ENCODE measurements at regions not wholly inside any gene's neighbourhood (a gene's known extent, or its start where the extent isn't known, plus 50 kb on each side); places are given as distances from the start of the nearest gene placed in this dataset.

- Histone ChIP-seq H4K20me1 (replicated peaks; ENCODE audit: control insufficient read depth, extremely low read depth, insufficient read depth, low read length) (no peaks in the 10 kb centered on the region), H3K4me3 (replicated peaks in 1 of 3; ENCODE audit: insufficient read depth in 1 of 3, low read depth in 1 of 3, low read length in 3 of 3) (no peak overlapping the region), H3K36me3 (ENCODE audit: control insufficient read depth in 2 of 2, extremely low read depth in 1 of 2, insufficient read depth in 2 of 2, low read length in 2 of 2) (no peaks in the 10 kb centered on the region), H3K9ac (replicated peaks; ENCODE audit: extremely low read depth, insufficient read depth, low read length) (no peak overlapping the region), H3K27me3 (ENCODE audit: control insufficient read depth in 2 of 2, insufficient read depth in 2 of 2, low read length in 2 of 2) (no peaks in the 10 kb centered on the region), H3K9me3 (replicated peaks; ENCODE audit: control insufficient read depth, insufficient read depth, low read length) (no peaks in the 10 kb centered on the region), H2AFZ (ENCODE audit: low read depth, low read length) (no peak overlapping the region), H3K4me2 (ENCODE audit: insufficient read depth, low read length) (no peak overlapping the region), H3K79me2 (ENCODE audit: control insufficient read depth, insufficient read depth, low read length) (no peaks in the 10 kb centered on the region), H3K4me1 (ENCODE audit: control insufficient read depth, extremely low read depth, insufficient read depth, low read length) (peaks cover 6% of the 10 kb centered on the region), H3K27ac (ENCODE audit: insufficient read depth, low read depth, low read length) (no peak overlapping the region), H3K9me1 (replicated peaks; ENCODE audit: control insufficient read depth, extremely low read depth, insufficient read depth, low read length) (no peaks in the 10 kb centered on the region)
- peak; percentile 16 for DNase-seq (ENCODE audit: low read depth, low spot score)
- TF ChIP-seq JUN (IDR thresholded peaks at IDR 0.05; ENCODE audit: borderline replicate concordance, insufficient read depth, insufficient read length, low read depth) (no peak), FOS (IDR thresholded peaks at IDR 0.05; ENCODE audit: borderline replicate concordance, insufficient read depth, low read length) (peak; percentile 21)
- ChIA-PET POLR2A (no interaction called here), CTCF (interaction anchor here (1.4 kb wide), 1 partner anchor 472 kb away, joined by 4 read pairs; no protein-coding TSS in a partner anchor)
- intact Hi-C loops (cut with micrococcal nuclease) (no loop called here), dilution Hi-C loops (cut with MboI; ENCODE audit: extremely low pct_ligation_motif_present, low sequenced_read_pairs) (no loop called here)
- FAIRE-seq = peak; percentile 47
- no TSS peak for BruUV-seq (replicated peaks)
Observed at GRCh38 chr20:22729180-22729579, 144.8 kb upstream of the FOXA2 start.

- Histone ChIP-seq H3K36me3 (ENCODE audit: control insufficient read depth in 2 of 2, extremely low read depth in 1 of 2, insufficient read depth in 2 of 2, low read length in 2 of 2) (no peaks in the 10 kb centered on the region), H3K4me3 (replicated peaks in 1 of 3; ENCODE audit: insufficient read depth in 1 of 3, low read depth in 1 of 3, low read length in 3 of 3) (no peak overlapping the region), H3K27me3 (ENCODE audit: control insufficient read depth in 2 of 2, insufficient read depth in 2 of 2, low read length in 2 of 2) (no peaks in the 10 kb centered on the region), H3K4me1 (ENCODE audit: control insufficient read depth, extremely low read depth, insufficient read depth, low read length) (peaks cover 6% of the 10 kb centered on the region), H3K9ac (replicated peaks; ENCODE audit: extremely low read depth, insufficient read depth, low read length) (no peak overlapping the region), H3K79me2 (ENCODE audit: control insufficient read depth, insufficient read depth, low read length) (no peaks in the 10 kb centered on the region), H2AFZ (ENCODE audit: low read depth, low read length) (no peak overlapping the region), H3K4me2 (ENCODE audit: insufficient read depth, low read length) (no peak overlapping the region), H4K20me1 (replicated peaks; ENCODE audit: control insufficient read depth, extremely low read depth, insufficient read depth, low read length) (no peaks in the 10 kb centered on the region), H3K27ac (ENCODE audit: insufficient read depth, low read depth, low read length) (no peak overlapping the region), H3K9me3 (replicated peaks; ENCODE audit: control insufficient read depth, insufficient read depth, low read length) (no peaks in the 10 kb centered on the region), H3K9me1 (replicated peaks; ENCODE audit: control insufficient read depth, extremely low read depth, insufficient read depth, low read length) (no peaks in the 10 kb centered on the region)
- DNase-seq (ENCODE audit: low read depth, low spot score) (no peak), FAIRE-seq (no peak)
- ChIA-PET CTCF (interaction anchor here (1.1 to 2.1 kb wide), 5 partner anchors 26 to 611 kb away, joined by 3 to 10 read pairs (median 4); no protein-coding TSS in a partner anchor), POLR2A (no interaction called here)
- no TSS peak for BruUV-seq (replicated peaks)
- intact Hi-C loops (cut with micrococcal nuclease) (no loop called here), dilution Hi-C loops (cut with MboI; ENCODE audit: extremely low pct_ligation_motif_present, low sequenced_read_pairs) (no loop called here)
- no peak for TF ChIP-seq JUN (IDR thresholded peaks at IDR 0.05; ENCODE audit: borderline replicate concordance, insufficient read depth, insufficient read length, low read depth)
- no peak for TF ChIP-seq CTCF (IDR thresholded peaks at IDR 0.05; ENCODE audit: extremely low read depth in 1 of 2, insufficient read depth in 1 of 2, low read depth in 1 of 2, low read length in 2 of 2)
- TF ChIP-seq POLR2AphosphoS5 (IDR thresholded peaks at IDR 0.05; ENCODE audit: insufficient read depth, low read depth, low read length) = no peak
- no peak for TF ChIP-seq POLR2A (IDR thresholded peaks at IDR 0.05; ENCODE audit: low read depth, low read length)
- no peak for TF ChIP-seq EZH2 (IDR thresholded peaks at IDR 0.05; ENCODE audit: borderline replicate concordance, low read depth, low read length, severe bottlenecking)
- no peak for TF ChIP-seq MYC (IDR thresholded peaks at IDR 0.05; ENCODE audit: low read depth, low read length)
- TF ChIP-seq MAX (IDR thresholded peaks at IDR 0.05; ENCODE audit: insufficient read depth, insufficient read length) = no peak
- TF ChIP-seq GATA2 (IDR thresholded peaks at IDR 0.05; ENCODE audit: insufficient read depth, insufficient read length, low read depth, low read length) = no peak
Observed at GRCh38 chr20:22729616-22730236, 145.4 kb upstream of the FOXA2 start.

Measured in endothelial cell of umbilical vein (primary cell).